ENCODE measurements at regions not wholly inside any gene's neighbourhood (a gene's known extent, or its start where the extent isn't known, plus 50 kb on each side); places are given as distances from the start of the nearest gene placed in this dataset.
"Not testable (repeated sequence)": the region's sequence is repeated elsewhere in the genome, so short reads cannot be mapped to it uniquely, and the experiment has no call there.

- not testable (repeated sequence) for TF ChIP-seq CTCF (conservative IDR thresholded peaks at IDR 0.05); EZH2 (IDR thresholded peaks at IDR 0.05; ENCODE audit: low read depth)
Observed at GRCh38 chr4:128741748-128742147, 67.8 kb upstream of the JADE1 start.
